ENCODE measurements at regions not wholly inside any gene's neighbourhood (a gene's known extent, or its start where the extent isn't known, plus 50 kb on each side); places are given as distances from the start of the nearest gene placed in this dataset.

DNA sequence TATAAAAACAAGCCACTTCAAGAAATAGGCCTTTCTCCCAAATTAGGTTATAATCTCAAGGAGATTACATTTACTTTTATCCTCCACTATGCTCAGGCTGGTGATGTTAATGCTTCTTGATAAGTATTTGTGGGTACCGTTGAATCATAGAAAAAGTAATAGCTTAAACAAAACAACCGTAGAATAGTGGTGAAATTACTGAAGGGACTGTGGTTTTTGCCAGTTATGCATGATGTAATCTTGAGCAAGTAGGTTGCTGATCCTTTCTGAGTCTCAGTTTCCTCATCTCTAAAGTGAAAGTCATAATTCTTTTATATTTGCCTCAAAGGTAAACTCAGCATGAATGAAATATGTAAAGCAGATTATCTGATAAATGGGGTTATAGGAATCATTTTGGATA is 187.3 kb upstream of the JAG1 start:
- TF ChIP-seq, protein P1, sequence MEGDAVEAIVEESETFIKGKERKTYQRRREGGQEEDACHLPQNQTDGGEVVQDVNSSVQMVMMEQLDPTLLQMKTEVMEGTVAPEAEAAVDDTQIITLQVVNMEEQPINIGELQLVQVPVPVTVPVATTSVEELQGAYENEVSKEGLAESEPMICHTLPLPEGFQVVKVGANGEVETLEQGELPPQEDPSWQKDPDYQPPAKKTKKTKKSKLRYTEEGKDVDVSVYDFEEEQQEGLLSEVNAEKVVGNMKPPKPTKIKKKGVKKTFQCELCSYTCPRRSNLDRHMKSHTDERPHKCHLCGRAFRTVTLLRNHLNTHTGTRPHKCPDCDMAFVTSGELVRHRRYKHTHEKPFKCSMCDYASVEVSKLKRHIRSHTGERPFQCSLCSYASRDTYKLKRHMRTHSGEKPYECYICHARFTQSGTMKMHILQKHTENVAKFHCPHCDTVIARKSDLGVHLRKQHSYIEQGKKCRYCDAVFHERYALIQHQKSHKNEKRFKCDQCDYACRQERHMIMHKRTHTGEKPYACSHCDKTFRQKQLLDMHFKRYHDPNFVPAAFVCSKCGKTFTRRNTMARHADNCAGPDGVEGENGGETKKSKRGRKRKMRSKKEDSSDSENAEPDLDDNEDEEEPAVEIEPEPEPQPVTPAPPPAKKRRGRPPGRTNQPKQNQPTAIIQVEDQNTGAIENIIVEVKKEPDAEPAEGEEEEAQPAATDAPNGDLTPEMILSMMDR (IDR thresholded peaks at IDR 0.05) = no peak
- TF ChIP-seq POLR2A (IDR thresholded peaks at IDR 0.05) = no peak

All from uterus (tissue), 2 donors.